Forelimb muscle (tissue), 1 donor: ENCODE measurements at regions not wholly inside any gene's neighbourhood (a gene's known extent, or its start where the extent isn't known, plus 50 kb on each side); places are given as distances from the start of the nearest gene placed in this dataset.
"Not testable (repeated sequence)": the region's sequence is repeated elsewhere in the genome, so short reads cannot be mapped to it uniquely, and the experiment has no call there.

Experiments
- DNase-seq: peaks from one replicate; pipeline ENCODE4 v3.0.0-alpha.2; 2013; ENCODE audit warnings: low read depth

- no peak for DNase-seq
These were observed 75.7 kb upstream of the PPP1R26 start for GRCh38 chr9:135403733-135404450.

- no peak for DNase-seq
These were observed 75.0 kb upstream of the PPP1R26 start for GRCh38 chr9:135404451-135405144.

- DNase-seq = not testable (repeated sequence)
These were observed 74.5 kb upstream of the PPP1R26 start for GRCh38 chr9:135405145-135405464.

GRCh38 chr9:135408476-135409254 is 70.9 kb upstream of the PPP1R26 start:
- no peak for DNase-seq

- no peak for DNase-seq
These were observed 70.0 kb upstream of the PPP1R26 start for GRCh38 chr9:135409286-135410200.

GRCh38 chr9:135410421-135410820 is 69.2 kb upstream of the PPP1R26 start:
- DNase-seq = no peak

- no peak for DNase-seq
These were observed 68.6 kb upstream of the PPP1R26 start for GRCh38 chr9:135410831-135411473.

- DNase-seq = not testable (repeated sequence)
These were observed 68.0 kb upstream of the PPP1R26 start for GRCh38 chr9:135411605-135412004.

GRCh38 chr9:135412315-135413085 is 67.1 kb upstream of the PPP1R26 start:
- DNase-seq = peak; percentile 4

- DNase-seq = no peak
These were observed 66.6 kb upstream of the PPP1R26 start for GRCh38 chr9:135413086-135413375.

GRCh38 chr9:135413461-135413860 is 66.1 kb upstream of the PPP1R26 start:
- no peak for DNase-seq

- DNase-seq = no peak
These were observed 65.3 kb upstream of the PPP1R26 start for GRCh38 chr9:135414293-135414692.

GRCh38 chr9:135415586-135415985 is 64.0 kb upstream of the PPP1R26 start:
- DNase-seq = no peak

- no peak for DNase-seq
These were observed 62.8 kb upstream of the PPP1R26 start for GRCh38 chr9:135416664-135417290.

GRCh38 chr9:135418161-135418560 is 61.4 kb upstream of the PPP1R26 start:
- no peak for DNase-seq

GRCh38 chr9:135419106-135419505 is 60.5 kb upstream of the PPP1R26 start:
- no peak for DNase-seq

GRCh38 chr9:135422341-135422944 is 57.1 kb upstream of the PPP1R26 start:
- DNase-seq = no peak

GRCh38 chr9:135423725-135424124 is 55.9 kb upstream of the PPP1R26 start:
- no peak for DNase-seq
